B cell (primary cell): ENCODE measurements at regions not wholly inside any gene's neighbourhood (a gene's known extent, or its start where the extent isn't known, plus 50 kb on each side); places are given as distances from the start of the nearest gene placed in this dataset.

Experiments used
- ATAC-seq: fragments of 200-7000 bp; cut with Tn5 transposase; one replicate; pipeline ENCODE4 v1.10.0; 2021; ENCODE audit warnings: low read depth, mild to moderate bottlenecking, moderate number of reproducible peaks, moderate library complexity
- CTCF ChIA-PET: fragments of 350-600 bp; sonication (Branson Sonifier 250); formaldehyde crosslinking; loops from one replicate; lab custom pipeline; 2021; ENCODE audit warnings: antibody characterized with exemption, inconsistent platforms; lab: Charles Lee
- POLR2A ChIA-PET: fragments of 350-600 bp; sonication (Branson Sonifier 250); formaldehyde crosslinking; loops from one replicate; lab custom pipeline; 2021; ENCODE audit warnings: antibody characterized with exemption; lab: Charles Lee
- DNase-seq: peaks from one replicate; pipeline ENCODE4 v3.0.0; 2013
- H2AFZ ChIP-seq: 2 replicates; pipeline ENCODE4 v1.6.1; 2012; ENCODE audit warnings: mild to moderate bottlenecking, low read depth, low read length; ENCODE audit not compliant: insufficient read depth, poor library complexity, severe bottlenecking
- H3K27ac ChIP-seq, 2 donors: 1 replicate in 1 of 2; 2 replicates in 1 of 2; pipeline ENCODE4 v1.5.1; 2012 to 2013; ENCODE audit warnings: low read length in 2 of 2, mild to moderate bottlenecking in 2 of 2, moderate library complexity in 1 of 2
- H3K27me3 ChIP-seq, 4 experiments: fragments of 200-600 bp in 1 of 4; sonication (generic) in 1 of 4; replicated peaks in 1 of 4; 1 replicate in 2 of 4; 2 replicates in 2 of 4; pipeline versions ENCODE4 v1.6.1 to v1.7.0; 2013 to 2016; ENCODE audit warnings: low read length in 3 of 4, mild to moderate bottlenecking in 2 of 4, mixed read lengths in 1 of 4, moderate library complexity in 1 of 4; ENCODE audit not compliant: insufficient read depth in 4 of 4, control insufficient read depth in 3 of 4; ENCODE audit errors: control extremely low read depth in 1 of 4
- H3K36me3 ChIP-seq, 2 experiments: replicated peaks in 1 of 2; 1 replicate in 1 of 2; 2 replicates in 1 of 2; pipeline versions ENCODE4 v1.6.1 to v1.7.1; 2013; ENCODE audit warnings: low read length in 1 of 2; ENCODE audit not compliant: insufficient read depth in 2 of 2, control insufficient read depth in 1 of 2; ENCODE audit errors: control extremely low read depth in 1 of 2, extremely low read depth in 1 of 2
- H3K4me1 ChIP-seq, 2 donors: fragments of 200-600 bp in 1 of 2; sonication (generic) in 1 of 2; 1 replicate in 1 of 2; 2 replicates in 1 of 2; pipeline versions ENCODE4 v1.5.1 to v1.6.1; 2013 to 2017; ENCODE audit warnings: low read length in 2 of 2; ENCODE audit not compliant: control insufficient read depth in 2 of 2, insufficient read depth in 2 of 2
- H3K4me2 ChIP-seq: replicated peaks from 2 replicates; pipeline ENCODE3; 2012; ENCODE audit warnings: mild to moderate bottlenecking, low read depth, low read length; ENCODE audit not compliant: poor library complexity, severe bottlenecking
- H3K4me3 ChIP-seq, 5 experiments: fragments of 200-600 bp in 1 of 5; sonication (generic) in 1 of 5; 1 replicate in 3 of 5; 2 replicates in 2 of 5; pipeline versions ENCODE4 v1.5.1 to v1.7.0; 2011 to 2016; ENCODE audit warnings: low read length in 4 of 5, mild to moderate bottlenecking in 4 of 5, low read depth in 2 of 5, control low read depth in 1 of 5, moderate library complexity in 1 of 5; ENCODE audit not compliant: insufficient read depth in 1 of 5; ENCODE audit errors: control extremely low read depth in 1 of 5, extremely low read depth in 1 of 5
- H3K79me2 ChIP-seq: fragments of 200-600 bp; sonication (generic); one replicate; pipeline ENCODE4 v1.6.0; 2016; ENCODE audit warnings: low read length; ENCODE audit not compliant: control insufficient read depth, insufficient read depth
- H3K9ac ChIP-seq: fragments of 200-600 bp; sonication (generic); 2 replicates; pipeline ENCODE4 v1.6.1; 2017; ENCODE audit warnings: mild to moderate bottlenecking, low read length, moderate library complexity
- H3K9me3 ChIP-seq, 3 donors: one replicate each; pipeline versions ENCODE4 v1.6.1 to v1.7.1; 2013; ENCODE audit warnings: low read length in 2 of 3; ENCODE audit not compliant: control insufficient read depth in 2 of 3, insufficient read depth in 1 of 3; ENCODE audit errors: control extremely low read depth in 1 of 3
- H4K20me1 ChIP-seq: 2 replicates; pipeline ENCODE4 v1.6.0; 2012; ENCODE audit warnings: mild to moderate bottlenecking, low read length; ENCODE audit not compliant: insufficient read depth, control insufficient read depth, poor library complexity, severe bottlenecking
- H3K27ac Mint-ChIP-seq: one replicate; pipeline ENCODE4 v1.8.0; 2021; ENCODE audit warnings: mixed read lengths
- H3K27me3 Mint-ChIP-seq: one replicate; pipeline ENCODE4 v1.8.0; 2021; ENCODE audit warnings: mixed read lengths
- H3K4me1 Mint-ChIP-seq: one replicate; pipeline ENCODE4 v1.8.0; 2021; ENCODE audit warnings: mixed read lengths
- H3K4me3 Mint-ChIP-seq: one replicate; pipeline ENCODE4 v1.8.0; 2021; ENCODE audit warnings: mixed read lengths
- H3K9me3 Mint-ChIP-seq: one replicate; pipeline ENCODE4 v1.8.0; 2022; ENCODE audit warnings: mixed read lengths; ENCODE audit not compliant: insufficient read depth
- CTCF ChIP-seq: fragments of 200-600 bp; IDR thresholded peaks from one replicate; pipeline ENCODE4 v1.8.0; 2022; ENCODE audit warnings: antibody characterized with exemption, mild to moderate bottlenecking
- EZH2 ChIP-seq: IDR thresholded peaks from 2 replicates; pipeline ENCODE4 v1.6.1; 2012; ENCODE audit warnings: borderline replicate concordance, low read depth, mild to moderate bottlenecking, moderate library complexity, low read length; ENCODE audit not compliant: insufficient read depth, poor library complexity, severe bottlenecking
- WGBS: methylation state at CpG from one replicate; pipeline ENCODE4 v1.1.5; 2013; ENCODE audit warnings: missing lambda C conversion rate; ENCODE audit not compliant: insufficient coverage; 5-methylcytosine and 5-hydroxymethylcytosine counted together
- intact Hi-C: fragments of 100-400 bp; cut with micrococcal nuclease; formaldehyde crosslinking; loops from one replicate; pipeline ENCODE4 v1.10.0; 2022

DNA sequence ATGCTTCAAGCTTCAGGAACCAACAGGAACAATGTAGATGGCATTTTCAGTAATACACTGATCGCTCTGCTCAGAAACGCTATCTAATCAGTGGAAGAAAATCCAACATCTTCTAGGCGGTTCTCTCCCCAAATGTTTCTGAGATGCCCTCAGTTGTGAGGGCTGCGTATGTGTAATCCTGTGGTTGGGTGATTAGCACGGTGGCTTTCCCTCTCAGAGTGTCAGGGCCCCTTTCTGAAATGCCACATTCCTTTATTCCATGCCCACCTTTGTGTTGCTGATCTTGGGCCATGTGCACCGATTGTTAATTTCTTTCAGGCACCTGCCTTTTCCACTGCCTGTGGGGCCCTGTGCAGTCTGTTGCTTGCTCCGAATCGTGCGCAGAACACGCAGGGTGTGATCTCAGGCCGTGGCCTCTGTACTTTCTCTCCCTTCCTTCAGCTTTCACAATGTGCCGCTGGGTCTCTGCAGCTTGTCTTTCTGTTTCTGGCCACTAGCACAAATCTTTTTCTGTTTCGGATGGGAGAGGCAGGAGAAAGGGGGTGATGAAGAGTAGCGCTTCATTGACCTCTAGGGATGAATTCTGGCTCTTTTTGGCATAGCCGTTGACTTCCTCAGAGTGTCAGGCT is 324.0 kb downstream of the PARP8 start:
- ChIA-PET CTCF (no interaction called here), POLR2A (no interaction called here)
- Histone ChIP-seq H3K9ac (no peak overlapping the region), H3K9me3 (no peaks in the 10 kb centered on the region), H3K79me2 (no peaks in the 10 kb centered on the region), H3K4me2 (no peak overlapping the region), H3K27me3 (no peaks in the 10 kb centered on the region), H3K4me1 (no peaks in the 10 kb centered on the region), H4K20me1 (no peaks in the 10 kb centered on the region), H3K27ac (no peak overlapping the region), H2AFZ (no peak overlapping the region), H3K36me3 (no peaks in the 10 kb centered on the region), H3K4me3 (no peak overlapping the region)
- 92% methylated on average over 12 of the region's 15 CpGs for WGBS
- Mint-ChIP-seq H3K9me3 (no peaks in the 10 kb centered on the region), H3K4me3 (no peak overlapping the region), H3K27me3 (no peaks in the 10 kb centered on the region), H3K27ac (no peak overlapping the region), H3K4me1 (no peaks in the 10 kb centered on the region)
- TF ChIP-seq EZH2: no peak
- no peak for TF ChIP-seq CTCF
- DNase-seq (no peak), ATAC-seq (no peak)
- intact Hi-C loops: no loop called here

GRCh38 chr5:50995285-50995942 is 329.0 kb downstream of the PARP8 start:
- Histone ChIP-seq H3K4me1 (no peaks in the 10 kb centered on the region), H3K36me3 (no peaks in the 10 kb centered on the region), H3K27me3 (no peaks in the 10 kb centered on the region), H3K27ac (no peak overlapping the region), H2AFZ (no peak overlapping the region), H4K20me1 (no peaks in the 10 kb centered on the region), H3K79me2 (no peaks in the 10 kb centered on the region), H3K4me3 (no peak overlapping the region), H3K4me2 (no peak overlapping the region), H3K9me3 (no peaks in the 10 kb centered on the region), H3K9ac (no peak overlapping the region)
- H3K9me3 Mint-ChIP-seq: no peaks in the 10 kb centered on the region
- ATAC-seq (no peak), DNase-seq (no peak)
- no peak overlapping the region for H3K4me3 Mint-ChIP-seq
- TF ChIP-seq CTCF: no peak
- TF ChIP-seq EZH2: no peak
- POLR2A ChIA-PET: no interaction called here
- WGBS: 85% methylated on average over 2 of the region's 3 CpGs
- CTCF ChIA-PET: interaction anchor here (1.0 kb wide), 1 partner anchor 37 kb away, joined by 3 read pairs; no protein-coding TSS in a partner anchor
- H3K4me1 Mint-ChIP-seq: no peaks in the 10 kb centered on the region
- no peaks in the 10 kb centered on the region for H3K27me3 Mint-ChIP-seq
- no peak overlapping the region for H3K27ac Mint-ChIP-seq
- intact Hi-C loops: no loop called here
